K562 (cell line): ENCODE measurements at regions not wholly inside any gene's neighbourhood (a gene's known extent, or its start where the extent isn't known, plus 50 kb on each side); places are given as distances from the start of the nearest gene placed in this dataset.

Source experiments
- CEBPB ChIP-seq: fragments of 450-650 bp; IDR thresholded peaks from 2 replicates; pipeline ENCODE4 v1.6.1; 2016; ENCODE audit warnings: missing genetic modification characterization, missing compliant biosample characterization
- CTCF ChIP-seq, 3 experiments: IDR thresholded peaks in 2 of 3; conservative IDR thresholded peaks in 1 of 3; 2 replicates each; pipeline ENCODE4 v1.5.1; 2011 to 2012; ENCODE audit warnings: low read length in 3 of 3, mild to moderate bottlenecking in 3 of 3, control low read depth in 2 of 3, improper control_type of control experiment in 1 of 3, inconsistent platforms in 1 of 3, low read depth in 1 of 3, mixed read lengths in 1 of 3, moderate library complexity in 1 of 3; ENCODE audit not compliant: insufficient read depth in 2 of 3
- HCFC1 ChIP-seq: IDR thresholded peaks from 2 replicates; pipeline ENCODE4 v1.6.1; 2012; ENCODE audit warnings: low read depth, low read length, improper control_type of control experiment
- HDAC1 ChIP-seq, 2 experiments: fragments of 450-650 bp; IDR thresholded peaks; 2 replicates each; pipeline ENCODE4 v1.6.1; 2016 to 2017; ENCODE audit warnings: inconsistent platforms in 1 of 2, mild to moderate bottlenecking in 1 of 2, moderate library complexity in 1 of 2
- KAT8 ChIP-seq: fragments of 450-650 bp; IDR thresholded peaks from 2 replicates; pipeline ENCODE4 v1.6.1; 2016; ENCODE audit warnings: low read depth, mild to moderate bottlenecking
- RBM25 ChIP-seq: fragments of 200-400 bp; formaldehyde crosslinking; IDR thresholded peaks from 2 replicates; pipeline ENCODE4 v1.6.1; 2018; ENCODE audit warnings: low read length, low read depth, moderate library complexity; ENCODE audit not compliant: severe bottlenecking
- SMC3 ChIP-seq: conservative IDR thresholded peaks from 2 replicates; pipeline ENCODE4 v1.6.1; 2011; ENCODE audit warnings: low read depth, low read length, improper control_type of control experiment; ENCODE audit not compliant: insufficient read depth
- VEZF1 ChIP-seq: fragments of 200-800 bp; sonication (Bioruptor generic); IDR thresholded peaks from 2 replicates; pipeline ENCODE4 v1.6.1; 2017; ENCODE audit warnings: missing genetic modification characterization, missing compliant biosample characterization
- ZFX ChIP-seq: sonication (generic); formaldehyde crosslinking; IDR thresholded peaks from 2 replicates; pipeline ENCODE4 v1.8.0; 2022; ENCODE audit warnings: mild to moderate bottlenecking, missing genetic modification reagents, moderate library complexity

- no peak for TF ChIP-seq ZFX (CRISPR knock-in tag)
- TF ChIP-seq RBM25, result peak; percentile 86
- TF ChIP-seq HCFC1, result no peak
- no peak for TF ChIP-seq HDAC1 (IDR thresholded peaks at IDR 0.05)
- peak; percentile 46 to 68 (median 60); a peak in 5 of 6 replicates for TF ChIP-seq CTCF (IDR thresholded peaks at IDR 0.05 in 2 of 3, conservative IDR thresholded peaks at IDR 0.05 in 1 of 3; ENCODE audit: insufficient read depth in 2 of 3, low read depth in 1 of 3, low read length in 3 of 3)
- TF ChIP-seq VEZF1 (CRISPR knock-in tag), result peak; percentile 23; the same call in 1 of the 2 replicates
- TF ChIP-seq CEBPB, result peak; percentile 44; the same call in 1 of the 2 replicates
- no peak for TF ChIP-seq KAT8
- TF ChIP-seq SMC3, result peak; percentile 28; the same call in 1 of the 2 replicates
Observed at GRCh38 chr2:137838255-137839092, 125.8 kb upstream of the HNMT start (continued).
